Gastrocnemius medialis (tissue), 4 donors: ENCODE measurements at regions not wholly inside any gene's neighbourhood (a gene's known extent, or its start where the extent isn't known, plus 50 kb on each side); places are given as distances from the start of the nearest gene placed in this dataset.

Experiments used
- ATAC-seq, 2 donors: fragments of 150-250 bp; one replicate each; pipeline ENCODE4 v1.9.1; 2016
- DNase-seq, 2 donors: peaks; one replicate each; pipeline ENCODE4 v3.0.0-alpha.2; 2019
- H3K27ac ChIP-seq, 4 donors: fragments of 200-600 bp; sonication (generic); 1 replicate in 1 of 4; 2 replicates in 3 of 4; pipeline ENCODE4 v1.5.1; 2016 to 2018; ENCODE audit warnings: mild to moderate bottlenecking in 2 of 4, moderate library complexity in 1 of 4
- H3K27me3 ChIP-seq, 3 donors: fragments of 200-600 bp; sonication (generic) in 2 of 3; 1 replicate in 1 of 3; 2 replicates in 2 of 3; pipeline versions ENCODE4 v1.5.1 to v1.6.0; 2016 to 2019; ENCODE audit warnings: mild to moderate bottlenecking in 1 of 3, moderate library complexity in 1 of 3
- H3K36me3 ChIP-seq, 2 donors: fragments of 200-600 bp; sonication (generic) in 1 of 2; one replicate each; pipeline ENCODE4 v1.5.1; 2017 to 2018
- H3K4me1 ChIP-seq, 2 donors: fragments of 200-600 bp; sonication (generic) in 1 of 2; one replicate each; pipeline ENCODE4 v1.5.1; 2016 to 2017; ENCODE audit warnings: mild to moderate bottlenecking in 2 of 2
- H3K4me3 ChIP-seq, 4 donors: fragments of 200-600 bp; sonication (generic) in 3 of 4; 1 replicate in 1 of 4; 2 replicates in 3 of 4; pipeline ENCODE4 v1.5.1; 2016 to 2019; ENCODE audit warnings: mild to moderate bottlenecking in 2 of 4
- H3K9me3 ChIP-seq, 3 donors: fragments of 200-600 bp; sonication (generic) in 2 of 3; 1 replicate in 1 of 3; 2 replicates in 2 of 3; pipeline ENCODE4 v1.5.1; 2016 to 2019
- CTCF ChIP-seq, 5 experiments: fragments of 450-650 bp in 3 of 5; fragments of 200-600 bp in 2 of 5; sonication (generic) in 2 of 5; IDR thresholded peaks in 4 of 5; conservative IDR thresholded peaks in 1 of 5; 1 replicate in 4 of 5; 2 replicates in 1 of 5; pipeline ENCODE4 v1.5.1; 2016 to 2019; ENCODE audit warnings: antibody characterized with exemption in 5 of 5, mild to moderate bottlenecking in 3 of 5, moderate library complexity in 3 of 5
- POLR2A ChIP-seq, 2 donors: fragments of 450-650 bp; IDR thresholded peaks; one replicate each; pipeline ENCODE4 v1.6.1; 2017; ENCODE audit warnings: antibody characterized with exemption in 2 of 2, mild to moderate bottlenecking in 2 of 2, moderate library complexity in 2 of 2
- in situ Hi-C, 4 donors: fragments of 200-750 bp; cut with MboI; loops; one replicate each; pipeline versions ENCODE4 v1.15.0 to v1.8.0; 2017; ENCODE audit warnings: low sequenced_read_pairs in 4 of 4
- intact Hi-C: fragments of 100-400 bp; cut with DNase I; formaldehyde crosslinking; loops from one replicate; pipeline ENCODE4 v1.15.1; 2023; ENCODE audit warnings: low total_unique reads

GRCh38 chr10:44316187-44316921 is 68.5 kb downstream of the CXCL12 start:
- DNase-seq (no peak), ATAC-seq (peak in 1 of 2 donors; percentile 14)
- Histone ChIP-seq H3K4me3 (no peak overlapping the region), H3K4me1 (peaks cover 0 to 24% of the 10 kb centered on the region in 2 donors), H3K27ac (no peak overlapping the region), H3K36me3 (no peaks in the 10 kb centered on the region), H3K9me3 (no peaks in the 10 kb centered on the region), H3K27me3 (no peaks in the 10 kb centered on the region)
- in situ Hi-C loops = loop anchor here in 3 of 4 donors (10.0 to 25.0 kb wide), 3 partner anchors 546 to 654 kb away; no protein-coding TSS in a partner anchor
- no peak for TF ChIP-seq CTCF (IDR thresholded peaks at IDR 0.05 in 4 of 5, conservative IDR thresholded peaks at IDR 0.05 in 1 of 5)
- intact Hi-C loops = loop anchor here (10.0 kb wide), 1 partner anchor 548 kb away; no protein-coding TSS in a partner anchor

GRCh38 chr10:44314802-44315460 is 70.0 kb downstream of the CXCL12 start:
- DNase-seq (no peak), ATAC-seq (no peak)
- TF ChIP-seq CTCF (IDR thresholded peaks at IDR 0.05 in 4 of 5, conservative IDR thresholded peaks at IDR 0.05 in 1 of 5) (no peak), POLR2A (IDR thresholded peaks at IDR 0.05) (no peak)
- Histone ChIP-seq H3K4me3 (no peak overlapping the region), H3K36me3 (no peaks in the 10 kb centered on the region), H3K9me3 (no peaks in the 10 kb centered on the region), H3K27me3 (no peaks in the 10 kb centered on the region), H3K4me1 (peaks cover 0 to 18% of the 10 kb centered on the region in 2 donors), H3K27ac (no peak overlapping the region)
- in situ Hi-C loops (loop anchor here in 3 of 4 donors (10.0 to 25.0 kb wide), 3 partner anchors 547 to 653 kb away; no protein-coding TSS in a partner anchor), intact Hi-C loops (loop anchor here (5.0 to 10.0 kb wide), 2 partner anchors 550 to 623 kb away; no protein-coding TSS in a partner anchor)

GRCh38 chr10:44313761-44314165 is 71.1 kb downstream of the CXCL12 start:
- Histone ChIP-seq H3K4me3 (no peak overlapping the region), H3K27me3 (no peaks in the 10 kb centered on the region), H3K36me3 (no peaks in the 10 kb centered on the region), H3K9me3 (no peaks in the 10 kb centered on the region), H3K27ac (no peak overlapping the region), H3K4me1 (peaks cover 0 to 11% of the 10 kb centered on the region in 2 donors)
- DNase-seq (no peak), ATAC-seq (no peak)
- TF ChIP-seq CTCF (IDR thresholded peaks at IDR 0.05 in 4 of 5, conservative IDR thresholded peaks at IDR 0.05 in 1 of 5) = no peak
- no peak for TF ChIP-seq POLR2A (IDR thresholded peaks at IDR 0.05)
- in situ Hi-C loops (loop anchor here in 3 of 4 donors (10.0 to 25.0 kb wide), 3 partner anchors 549 to 651 kb away; no protein-coding TSS in a partner anchor), intact Hi-C loops (loop anchor here (5.0 to 10.0 kb wide), 2 partner anchors 551 to 621 kb away; no protein-coding TSS in a partner anchor)

GRCh38 chr10:44312401-44312800 is 72.5 kb downstream of the CXCL12 start:
- no peak overlapping the region for H3K27ac ChIP-seq
- ATAC-seq = no peak
- in situ Hi-C loops = loop anchor here in 3 of 4 donors (10.0 to 25.0 kb wide), 3 partner anchors 550 to 650 kb away; no protein-coding TSS in a partner anchor
- no peaks in the 10 kb centered on the region for H3K27me3 ChIP-seq
- DNase-seq = no peak
- H3K9me3 ChIP-seq = no peaks in the 10 kb centered on the region
- intact Hi-C loops = loop anchor here (5.0 to 10.0 kb wide), 2 partner anchors 552 to 620 kb away; no protein-coding TSS in a partner anchor
- no peak overlapping the region for H3K4me3 ChIP-seq
- no peaks in the 10 kb centered on the region for H3K36me3 ChIP-seq
- TF ChIP-seq CTCF (IDR thresholded peaks at IDR 0.05 in 4 of 5, conservative IDR thresholded peaks at IDR 0.05 in 1 of 5) = no peak
- no peak for TF ChIP-seq POLR2A (IDR thresholded peaks at IDR 0.05)
- H3K4me1 ChIP-seq = peaks cover 0 to 5% of the 10 kb centered on the region in 2 donors
